Right ventricle myocardium inferior (tissue), 1 donor: ENCODE measurements at regions not wholly inside any gene's neighbourhood (a gene's known extent, or its start where the extent isn't known, plus 50 kb on each side); places are given as distances from the start of the nearest gene placed in this dataset.
"Not testable (repeated sequence)": the region's sequence is repeated elsewhere in the genome, so short reads cannot be mapped to it uniquely, and the experiment has no call there.

Source experiments
- ATAC-seq: fragments of 200-7000 bp; cut with Tn5 transposase; one replicate; pipeline ENCODE4 v1.9.1; 2020; ENCODE audit warnings: mild to moderate bottlenecking, moderate library complexity
- DNase-seq: peaks from one replicate; pipeline ENCODE4 v3.0.0; 2021; ENCODE audit errors: missing footprints
- intact Hi-C: fragments of 100-400 bp; cut with DNase I; formaldehyde crosslinking; loops from one replicate; pipeline ENCODE4 v1.11.0; 2022
- donor health status: DM: no; HTN: yes; CAD: no; lungs with severe emphysema.

GRCh38 chr2:231644426-231644825 is 51.8 kb downstream of the TEX44 start:
- DNase-seq, result no peak
- peak; percentile 20 for ATAC-seq
- intact Hi-C loops, result no loop called here

DNA sequence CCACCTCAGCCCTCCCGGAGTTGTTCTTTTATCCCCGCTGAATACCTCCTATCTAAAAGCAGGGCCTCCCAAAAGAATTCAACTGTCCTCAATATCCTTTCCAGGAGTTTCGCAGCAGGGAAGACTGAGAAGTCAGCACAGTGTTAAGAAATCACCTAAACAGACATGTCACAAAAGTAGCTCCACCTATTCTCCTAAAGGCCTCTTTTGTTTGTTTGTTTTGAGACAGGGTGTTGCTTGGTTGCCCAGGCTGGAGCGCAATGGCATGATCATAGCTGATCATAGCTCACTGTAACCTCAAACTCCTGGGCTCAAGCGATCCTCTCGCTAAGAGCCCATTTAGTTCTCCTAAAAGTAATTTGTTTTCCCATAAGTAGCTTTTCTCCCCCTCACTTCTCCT is 53.8 kb downstream of the TEX44 start:
- intact Hi-C loops, result no loop called here
- peak; percentile 41 for ATAC-seq
- DNase-seq, result peak; percentile 32

GRCh38 chr2:231648579-231649174 is 56.0 kb downstream of the TEX44 start:
- intact Hi-C loops, result loop anchor here (2.0 kb wide), 1 partner anchor 26 kb away; no protein-coding TSS in a partner anchor
- DNase-seq (peak; percentile 84), ATAC-seq (peak; percentile 69)

GRCh38 chr2:231651561-231651960 is 56.8 kb upstream of the PTMA start:
- peak; percentile 72 for DNase-seq
- ATAC-seq, result not testable (repeated sequence)

DNA sequence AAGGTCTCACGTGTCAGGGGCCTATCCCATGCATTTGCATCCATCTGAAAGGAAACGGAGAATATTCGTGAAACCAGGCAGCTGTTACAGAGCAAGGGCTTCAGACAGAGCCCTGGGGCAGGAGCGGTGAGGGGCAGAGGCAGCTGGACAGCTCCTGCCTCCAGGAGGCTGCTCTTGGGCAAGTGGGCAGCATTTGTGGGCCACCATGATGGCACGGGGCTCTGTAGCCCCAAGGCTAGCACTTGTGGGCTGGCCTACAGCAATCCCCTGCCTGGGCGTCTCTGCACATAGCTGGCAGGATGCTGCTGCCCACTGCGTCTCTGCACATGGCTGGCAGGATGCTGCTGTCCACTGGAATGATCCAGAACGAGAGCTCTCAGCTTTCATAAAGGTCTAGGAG is 52.8 kb upstream of the PTMA start:
- ATAC-seq (no peak), DNase-seq (peak; percentile 35)
- intact Hi-C loops, result no loop called here

More at GRCh38 chr2:231651561-231651960, 56.8 kb upstream of the PTMA start:
- intact Hi-C loops, result not testable (repeated sequence)

DNA sequence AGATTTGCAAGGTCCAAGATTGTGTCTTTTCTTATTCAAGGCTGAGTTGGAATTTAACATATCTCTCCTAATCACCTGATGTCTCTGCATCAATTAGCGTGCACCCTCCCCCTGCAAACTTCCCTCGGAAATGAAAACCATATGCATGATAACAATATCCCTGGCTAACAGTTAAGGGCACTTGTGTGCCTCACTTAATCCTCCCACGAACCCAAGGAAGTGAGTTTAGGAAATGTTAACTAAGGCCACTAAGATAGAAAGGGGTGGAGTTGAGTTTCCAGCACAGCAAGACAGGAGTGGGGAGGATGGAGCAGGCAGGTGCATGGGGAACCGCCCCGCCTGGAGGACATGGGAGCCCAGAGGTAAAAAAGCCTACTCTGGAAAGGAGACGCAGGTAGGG is 52.4 kb upstream of the PTMA start:
- DNase-seq (peak; percentile 11), ATAC-seq (no peak)

More for the DNA sequence above, 52.4 kb upstream of the PTMA start:
- intact Hi-C loops, result no loop called here
